ENCODE measurements at regions not wholly inside any gene's neighbourhood (a gene's known extent, or its start where the extent isn't known, plus 50 kb on each side); places are given as distances from the start of the nearest gene placed in this dataset.

GRCh38 chr2:58604096-58604495 lies 363.0 kb upstream of the FANCL start (continued):
- no peak for TF ChIP-seq RELB (IDR thresholded peaks at IDR 0.05; ENCODE audit: low read depth)
- TF ChIP-seq USF2 (IDR thresholded peaks at IDR 0.05; ENCODE audit: borderline replicate concordance, low read depth, low read length), result no peak
- TF ChIP-seq ZNF687 (IDR thresholded peaks at IDR 0.05), result no peak
- TF ChIP-seq EGR1 (IDR thresholded peaks at IDR 0.05; ENCODE audit: borderline replicate concordance in 1 of 2, low read depth in 2 of 2, low read length in 2 of 2), result no peak
- TF ChIP-seq CBX5 (IDR thresholded peaks at IDR 0.05; ENCODE audit: low read depth), result no peak
- no peak for TF ChIP-seq RBBP5 (conservative IDR thresholded peaks at IDR 0.05)
- no peak for TF ChIP-seq CEBPZ (IDR thresholded peaks at IDR 0.05; ENCODE audit: low read depth, low read length)
- no peak for TF ChIP-seq HDGF (IDR thresholded peaks at IDR 0.05)
- no peak for TF ChIP-seq SRF (IDR thresholded peaks at IDR 0.05; ENCODE audit: low read depth in 2 of 2, low read length in 2 of 2)
- no peak for TF ChIP-seq EED (IDR thresholded peaks at IDR 0.05; ENCODE audit: low read depth)
- TF ChIP-seq YY1 (IDR thresholded peaks at IDR 0.05; ENCODE audit: low read depth, low read length), result no peak
- TF ChIP-seq ZBTB33 (IDR thresholded peaks at IDR 0.05), result no peak
- TF ChIP-seq PAX5 (IDR thresholded peaks at IDR 0.05; ENCODE audit: borderline replicate concordance, low read depth, low read length), result no peak
- TF ChIP-seq BRCA1 (IDR thresholded peaks at IDR 0.05; ENCODE audit: low read depth, low read length), result no peak

All from GM12878 (cell line).